Neural cell (in vitro differentiated cells): ENCODE measurements at regions not wholly inside any gene's neighbourhood (a gene's known extent, or its start where the extent isn't known, plus 50 kb on each side); places are given as distances from the start of the nearest gene placed in this dataset.

Experiments used
- H2AFZ ChIP-seq: fragments of 200-600, 300-800 bp; sonication (generic), shearing (Covaris generic); 2 replicates; pipeline ENCODE4 v1.6.0; 2014; ENCODE audit warnings: low read depth, mild to moderate bottlenecking, antibody characterized with exemption, low read length, moderate library complexity
- H3F3A ChIP-seq: fragments of 200-600 bp; shearing (Covaris generic); 2 replicates; pipeline ENCODE4 v1.6.1; 2016; ENCODE audit warnings: mild to moderate bottlenecking, moderate library complexity, mixed read lengths, antibody characterized with exemption, low read length; ENCODE audit not compliant: insufficient read depth, poor library complexity, severe bottlenecking
- H3K27ac ChIP-seq: fragments of 200-600, 300-800 bp; sonication (generic), shearing (Covaris generic); 2 replicates; pipeline ENCODE4 v1.5.1; 2014; ENCODE audit warnings: mild to moderate bottlenecking, low read length, moderate library complexity
- H3K27me3 ChIP-seq: fragments of 300-800, 200-600 bp; sonication (generic), shearing (Covaris generic); 2 replicates; pipeline ENCODE4 v1.6.0; 2014; ENCODE audit warnings: mild to moderate bottlenecking, low read depth, low read length, moderate library complexity; ENCODE audit not compliant: insufficient read depth
- H3K36me3 ChIP-seq: fragments of 300-800, 200-600 bp; sonication (generic), shearing (Covaris generic); 2 replicates; pipeline ENCODE4 v1.5.1; 2014; ENCODE audit warnings: mild to moderate bottlenecking, antibody characterized with exemption, low read length, moderate library complexity; ENCODE audit not compliant: insufficient read depth
- H3K4me2 ChIP-seq: fragments of 300-800, 200-600 bp; sonication (generic), shearing (Covaris generic); 2 replicates; pipeline ENCODE4 v1.6.0; 2014; ENCODE audit warnings: mild to moderate bottlenecking, low read length
- H3K4me3 ChIP-seq: fragments of 300-800, 200-600 bp; sonication (generic), shearing (Covaris generic); 2 replicates; pipeline ENCODE4 v1.5.1; 2014; ENCODE audit warnings: mild to moderate bottlenecking, low read length, moderate library complexity
- H3K79me2 ChIP-seq: fragments of 200-600 bp; shearing (Covaris generic); replicated peaks from 2 replicates; pipeline ENCODE4 v1.6.0; 2014; ENCODE audit warnings: mild to moderate bottlenecking, low read length, moderate library complexity; ENCODE audit not compliant: insufficient read depth
- H3K9ac ChIP-seq: fragments of 300-800, 200-600 bp; sonication (generic), shearing (Covaris generic); 2 replicates; pipeline ENCODE4 v1.6.1; 2016; ENCODE audit warnings: mild to moderate bottlenecking, low read length, mixed read lengths
- H3K9me2 ChIP-seq: fragments of 200-600 bp; shearing (Covaris generic); 2 replicates; pipeline ENCODE4 v1.6.1; 2016; ENCODE audit warnings: mild to moderate bottlenecking, low read length, mixed read lengths; ENCODE audit not compliant: insufficient read depth
- H3K9me3 ChIP-seq: fragments of 200-600, 300-800 bp; sonication (generic), shearing (Covaris generic); 2 replicates; pipeline ENCODE4 v1.6.1; 2016; ENCODE audit warnings: mild to moderate bottlenecking, mixed run types, low read length, moderate library complexity, mixed read lengths
- H4K20me1 ChIP-seq: fragments of 200-600 bp; shearing (Covaris generic); 2 replicates; pipeline ENCODE4 v1.6.1; 2016; ENCODE audit warnings: mild to moderate bottlenecking, mixed run types; ENCODE audit not compliant: insufficient read depth
- CTCF ChIP-seq: fragments of 450-650 bp; IDR thresholded peaks from 2 replicates; pipeline ENCODE4 v1.5.1; 2014; ENCODE audit warnings: antibody characterized with exemption, mild to moderate bottlenecking, moderate library complexity; ENCODE audit not compliant: poor library complexity, severe bottlenecking
- EP300 ChIP-seq: fragments of 450-650 bp; conservative IDR thresholded peaks from 2 replicates; pipeline ENCODE4 v1.6.1; 2014; ENCODE audit warnings: antibody characterized with exemption, mild to moderate bottlenecking, moderate library complexity; ENCODE audit not compliant: poor library complexity, severe bottlenecking
- EZH2 ChIP-seq: fragments of 200-600, 300-800 bp; shearing (Covaris generic), sonication (generic); IDR thresholded peaks from 2 replicates; pipeline ENCODE4 v1.6.1; 2014; ENCODE audit warnings: antibody characterized with exemption, low read length, borderline replicate concordance, mild to moderate bottlenecking; ENCODE audit not compliant: insufficient read depth, poor library complexity, severe bottlenecking
- MXI1 ChIP-seq: fragments of 450-650 bp; conservative IDR thresholded peaks from 2 replicates; pipeline ENCODE4 v1.6.1; 2014; ENCODE audit warnings: antibody characterized with exemption, mild to moderate bottlenecking; ENCODE audit not compliant: poor library complexity, severe bottlenecking
- POLR2AphosphoS5 ChIP-seq: IDR thresholded peaks from 2 replicates; pipeline ENCODE4 v1.6.1; 2012
- RAD21 ChIP-seq: fragments of 450-650 bp; conservative IDR thresholded peaks from 2 replicates; pipeline ENCODE4 v1.6.1; 2014; ENCODE audit warnings: antibody characterized with exemption, mild to moderate bottlenecking, moderate library complexity
- REST ChIP-seq: IDR thresholded peaks from 2 replicates; pipeline ENCODE4 v1.6.1; 2012; ENCODE audit warnings: borderline replicate concordance
- SMC3 ChIP-seq: fragments of 450-650 bp; conservative IDR thresholded peaks from 2 replicates; pipeline ENCODE4 v1.6.1; 2014; ENCODE audit warnings: antibody characterized with exemption, mild to moderate bottlenecking, moderate library complexity; ENCODE audit not compliant: poor library complexity
- TAF1 ChIP-seq: IDR thresholded peaks from 2 replicates; pipeline ENCODE4 v1.6.1; 2012; ENCODE audit warnings: low read depth

- H3K9ac ChIP-seq: no peak overlapping the region
- no peaks in the 10 kb centered on the region for H3K36me3 ChIP-seq
- no peak overlapping the region for H3K27ac ChIP-seq
- H3K9me2 ChIP-seq: no peaks in the 10 kb centered on the region
- H2AFZ ChIP-seq: no peak overlapping the region
- H3K9me3 ChIP-seq: no peaks in the 10 kb centered on the region
- H3K4me2 ChIP-seq: no peak overlapping the region
- H3K27me3 ChIP-seq: no peaks in the 10 kb centered on the region
- no peaks in the 10 kb centered on the region for H3F3A ChIP-seq
- H3K4me3 ChIP-seq: no peak overlapping the region
- H3K79me2 ChIP-seq: no peaks in the 10 kb centered on the region
- TF ChIP-seq EZH2 (no peak), POLR2AphosphoS5 (no peak), MXI1 (no peak), REST (no peak), RAD21 (no peak), TAF1 (no peak), CTCF (no peak), SMC3 (no peak), EP300 (no peak)
- H4K20me1 ChIP-seq: no peaks in the 10 kb centered on the region
These were observed 569.7 kb upstream of the MARCKS start for GRCh38 chr6:113287396-113287795.

DNA sequence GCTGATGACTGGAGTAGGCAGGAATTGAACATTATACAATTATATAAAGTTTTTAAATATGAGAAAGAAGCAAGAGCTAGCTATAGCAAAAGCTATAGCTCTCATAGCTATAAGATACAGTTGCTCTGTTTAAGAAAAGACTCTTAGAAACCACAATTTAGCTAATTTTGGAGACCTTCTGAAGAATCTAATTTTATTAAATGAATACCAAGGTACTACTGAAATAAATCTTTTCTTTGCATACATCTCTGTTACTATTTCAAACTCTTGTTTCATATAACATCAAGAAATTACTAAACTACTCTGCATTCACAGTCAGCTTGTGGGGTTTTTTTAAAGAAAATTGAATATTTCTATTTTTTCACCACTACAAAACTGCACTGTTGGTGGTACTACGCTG, 568.7 kb upstream of the MARCKS start:
- Histone ChIP-seq H3K27me3 (no peaks in the 10 kb centered on the region), H3F3A (no peaks in the 10 kb centered on the region), H2AFZ (no peak overlapping the region), H3K79me2 (no peaks in the 10 kb centered on the region), H3K4me2 (no peak overlapping the region), H3K9ac (no peak overlapping the region), H3K27ac (no peak overlapping the region), H3K9me3 (no peaks in the 10 kb centered on the region), H3K36me3 (no peaks in the 10 kb centered on the region), H3K4me3 (no peak overlapping the region), H4K20me1 (no peaks in the 10 kb centered on the region), H3K9me2 (no peaks in the 10 kb centered on the region)
- TF ChIP-seq RAD21 (no peak), EP300 (no peak), CTCF (no peak), TAF1 (no peak), EZH2 (no peak), SMC3 (no peak), MXI1 (no peak), REST (no peak), POLR2AphosphoS5 (no peak)
